IPS-20b (cell line): ENCODE measurements at regions not wholly inside any gene's neighbourhood (a gene's known extent, or its start where the extent isn't known, plus 50 kb on each side); places are given as distances from the start of the nearest gene placed in this dataset.
"Not testable (repeated sequence)": the region's sequence is repeated elsewhere in the genome, so short reads cannot be mapped to it uniquely, and the experiment has no call there.

Experiments
- H3K27ac ChIP-seq: one replicate; pipeline ENCODE4 v1.5.1; 2013; ENCODE audit warnings: low read length
- H3K27me3 ChIP-seq: 2 replicates; pipeline ENCODE4 v1.6.1; 2013; ENCODE audit warnings: mild to moderate bottlenecking, low read length, inconsistent platforms; ENCODE audit not compliant: insufficient read depth
- H3K36me3 ChIP-seq: 2 replicates; pipeline ENCODE4 v1.6.1; 2013; ENCODE audit warnings: low read depth, mild to moderate bottlenecking, inconsistent platforms, low read length, moderate library complexity; ENCODE audit not compliant: insufficient read depth
- H3K4me1 ChIP-seq: 2 replicates; pipeline ENCODE4 v1.6.1; 2013; ENCODE audit warnings: mild to moderate bottlenecking, control low read depth, inconsistent platforms, low read length, moderate library complexity; ENCODE audit not compliant: insufficient read depth
- H3K4me3 ChIP-seq: 2 replicates; pipeline ENCODE4 v1.5.1; 2013; ENCODE audit warnings: mild to moderate bottlenecking, low read length, inconsistent platforms
- H3K9ac ChIP-seq: 2 replicates; pipeline ENCODE4 v1.6.1; 2013; ENCODE audit warnings: low read depth, mild to moderate bottlenecking, inconsistent platforms, low read length, moderate library complexity
- H3K9me3 ChIP-seq: 2 replicates; pipeline ENCODE4 v1.6.1; 2013; ENCODE audit warnings: mild to moderate bottlenecking, low read depth, low read length, inconsistent platforms; ENCODE audit not compliant: insufficient read depth

- no peak overlapping the region for H3K4me3 ChIP-seq
- H3K9me3 ChIP-seq, result no peaks in the 10 kb centered on the region
- H3K36me3 ChIP-seq, result no peaks in the 10 kb centered on the region
- H3K9ac ChIP-seq, result no peak overlapping the region
- no peak overlapping the region for H3K27ac ChIP-seq
- no peaks in the 10 kb centered on the region for H3K27me3 ChIP-seq
- H3K4me1 ChIP-seq, result no peaks in the 10 kb centered on the region
Measured at GRCh38 chr21:34278451-34278850, 85.4 kb upstream of the KCNE2 start.

DNA sequence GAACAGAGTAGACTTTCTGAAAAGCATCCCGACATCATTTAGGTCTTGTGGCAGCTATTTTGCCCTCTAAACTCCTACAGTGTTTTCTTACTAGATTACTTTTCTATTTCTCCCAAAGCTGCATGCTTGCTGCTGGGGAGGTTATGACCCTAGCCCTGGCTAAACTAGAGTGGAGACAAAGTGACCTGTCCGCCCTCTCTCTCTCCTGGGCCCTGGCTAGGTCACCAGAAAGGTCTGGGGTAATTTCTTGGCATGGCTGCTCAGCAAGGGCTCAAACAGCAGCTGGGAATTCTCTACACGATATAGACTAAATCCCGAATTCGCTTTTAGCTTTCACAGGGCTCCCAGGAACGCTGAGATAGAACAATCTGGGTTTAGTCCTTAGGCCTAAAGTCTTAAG lies 84.5 kb upstream of the KCNE2 start:
- no peak overlapping the region for H3K27ac ChIP-seq
- H3K36me3 ChIP-seq, result no peaks in the 10 kb centered on the region
- H3K9ac ChIP-seq, result no peak overlapping the region
- no peaks in the 10 kb centered on the region for H3K9me3 ChIP-seq
- H3K4me1 ChIP-seq, result no peaks in the 10 kb centered on the region
- no peaks in the 10 kb centered on the region for H3K27me3 ChIP-seq
- H3K4me3 ChIP-seq, result no peak overlapping the region

- Histone ChIP-seq H3K4me3 (no peak overlapping the region), H3K9ac (no peak overlapping the region), H3K27me3 (no peaks in the 10 kb centered on the region), H3K4me1 (no peaks in the 10 kb centered on the region), H3K27ac (no peak overlapping the region), H3K36me3 (no peaks in the 10 kb centered on the region), H3K9me3 (no peaks in the 10 kb centered on the region)
Measured at GRCh38 chr21:34279883-34280282, 83.9 kb upstream of the KCNE2 start.

GRCh38 chr21:34280389-34280795 lies 83.4 kb upstream of the KCNE2 start:
- Histone ChIP-seq H3K4me1 (no peaks in the 10 kb centered on the region), H3K36me3 (no peaks in the 10 kb centered on the region), H3K4me3 (no peak overlapping the region), H3K27me3 (no peaks in the 10 kb centered on the region), H3K9me3 (no peaks in the 10 kb centered on the region), H3K9ac (no peak overlapping the region), H3K27ac (no peak overlapping the region)

GRCh38 chr21:34280959-34281358 lies 82.8 kb upstream of the KCNE2 start:
- H3K4me1 ChIP-seq, result no peaks in the 10 kb centered on the region
- H3K36me3 ChIP-seq, result no peaks in the 10 kb centered on the region
- no peaks in the 10 kb centered on the region for H3K27me3 ChIP-seq
- no peak overlapping the region for H3K9ac ChIP-seq
- no peaks in the 10 kb centered on the region for H3K9me3 ChIP-seq
- H3K4me3 ChIP-seq, result no peak overlapping the region
- H3K27ac ChIP-seq, result no peak overlapping the region

DNA sequence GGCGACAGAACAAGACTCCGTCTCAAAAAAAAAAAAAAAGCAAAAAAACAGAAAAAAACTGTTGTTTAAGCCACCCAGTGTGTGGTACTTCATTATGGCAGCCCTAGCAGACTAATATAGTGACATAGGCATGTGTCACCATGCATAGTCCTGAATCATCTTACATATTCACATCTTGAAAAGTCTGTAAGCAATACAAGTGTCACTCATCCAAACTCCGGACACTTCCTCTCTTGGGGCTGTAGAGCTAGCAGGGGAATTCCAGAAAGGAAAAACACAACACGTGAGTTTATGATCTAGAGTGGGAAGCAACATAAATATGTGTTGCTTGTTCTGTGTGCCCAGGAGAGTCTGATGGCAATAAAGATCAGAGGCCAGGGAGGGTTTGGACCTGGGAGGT lies 81.6 kb upstream of the KCNE2 start:
- H3K27me3 ChIP-seq, result no peaks in the 10 kb centered on the region
- no peaks in the 10 kb centered on the region for H3K4me1 ChIP-seq
- peaks cover 5% of the 10 kb centered on the region; the same call in 1 of the 2 replicates for H3K9me3 ChIP-seq

GRCh38 chr21:34284666-34285065 lies 79.1 kb upstream of the KCNE2 start:
- no peak overlapping the region for H3K27ac ChIP-seq
- no peaks in the 10 kb centered on the region for H3K27me3 ChIP-seq
- H3K4me1 ChIP-seq, result no peaks in the 10 kb centered on the region
- H3K9ac ChIP-seq, result no peak overlapping the region
- H3K4me3 ChIP-seq, result no peak overlapping the region
- H3K36me3 ChIP-seq, result no peaks in the 10 kb centered on the region
- peaks cover 19% of the 10 kb centered on the region for H3K9me3 ChIP-seq

More for the DNA sequence above, 81.6 kb upstream of the KCNE2 start:
- H3K4me3 ChIP-seq, result no peak overlapping the region
- no peak overlapping the region for H3K9ac ChIP-seq
- no peaks in the 10 kb centered on the region for H3K36me3 ChIP-seq
- H3K27ac ChIP-seq, result no peak overlapping the region

DNA sequence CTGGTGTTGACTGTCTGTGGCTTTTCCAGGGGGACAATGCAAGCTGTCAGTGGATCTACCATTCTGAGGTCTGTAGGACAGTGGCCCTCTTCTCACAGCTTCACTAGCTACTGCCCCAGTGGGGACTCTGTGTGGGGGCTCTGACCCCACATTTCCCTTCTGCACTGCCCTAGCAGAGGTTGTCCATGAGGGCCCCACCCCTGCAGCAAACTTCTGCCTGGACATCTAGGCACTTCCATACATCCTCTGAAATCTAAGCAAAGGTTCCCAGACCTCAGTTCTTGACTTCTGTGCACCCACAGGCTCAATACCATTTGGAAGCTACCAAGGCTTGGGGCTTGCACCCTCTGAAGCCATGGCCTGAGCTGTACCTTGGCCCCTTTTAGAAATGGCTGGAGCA lies 75.8 kb upstream of the KCNE2 start:
- not testable (repeated sequence) for H3K9ac ChIP-seq, H3K27me3 ChIP-seq, H3K4me3 ChIP-seq, H3K4me1 ChIP-seq, H3K27ac ChIP-seq, H3K36me3 ChIP-seq
- H3K9me3 ChIP-seq, result peaks cover 19% of the 10 kb centered on the region

- Histone ChIP-seq H3K36me3 (no peaks in the 10 kb centered on the region), H3K27ac (no peak overlapping the region), H3K4me3 (no peak overlapping the region), H3K9ac (no peak overlapping the region), H3K4me1 (no peaks in the 10 kb centered on the region), H3K27me3 (no peaks in the 10 kb centered on the region), H3K9me3 (peaks cover 19% of the 10 kb centered on the region)
Measured at GRCh38 chr21:34289856-34290255, 74.0 kb upstream of the KCNE2 start.

DNA sequence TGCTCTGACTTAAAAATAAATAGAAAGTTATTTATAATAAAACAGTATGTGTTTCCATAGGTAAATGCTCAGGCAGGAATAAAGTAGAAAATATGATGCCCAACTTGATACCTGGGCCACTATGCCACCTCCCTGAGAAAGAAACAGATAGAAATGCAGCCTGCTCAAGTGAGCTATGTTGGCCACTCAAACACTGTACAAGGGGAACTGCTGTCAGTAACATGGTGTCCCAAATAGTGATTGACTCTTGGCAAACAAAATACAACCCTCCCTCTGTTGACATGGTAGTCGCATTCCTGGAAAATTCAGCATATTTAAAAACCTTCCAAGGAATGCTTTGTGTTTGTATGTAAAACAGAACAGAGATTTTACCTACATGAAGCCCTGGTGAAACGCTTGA lies 66.9 kb upstream of the KCNE2 start:
- Histone ChIP-seq H3K4me1 (no peaks in the 10 kb centered on the region), H3K27me3 (no peaks in the 10 kb centered on the region), H3K36me3 (no peaks in the 10 kb centered on the region), H3K9me3 (no peaks in the 10 kb centered on the region), H3K9ac (no peak overlapping the region), H3K4me3 (no peak overlapping the region), H3K27ac (no peak overlapping the region)

DNA sequence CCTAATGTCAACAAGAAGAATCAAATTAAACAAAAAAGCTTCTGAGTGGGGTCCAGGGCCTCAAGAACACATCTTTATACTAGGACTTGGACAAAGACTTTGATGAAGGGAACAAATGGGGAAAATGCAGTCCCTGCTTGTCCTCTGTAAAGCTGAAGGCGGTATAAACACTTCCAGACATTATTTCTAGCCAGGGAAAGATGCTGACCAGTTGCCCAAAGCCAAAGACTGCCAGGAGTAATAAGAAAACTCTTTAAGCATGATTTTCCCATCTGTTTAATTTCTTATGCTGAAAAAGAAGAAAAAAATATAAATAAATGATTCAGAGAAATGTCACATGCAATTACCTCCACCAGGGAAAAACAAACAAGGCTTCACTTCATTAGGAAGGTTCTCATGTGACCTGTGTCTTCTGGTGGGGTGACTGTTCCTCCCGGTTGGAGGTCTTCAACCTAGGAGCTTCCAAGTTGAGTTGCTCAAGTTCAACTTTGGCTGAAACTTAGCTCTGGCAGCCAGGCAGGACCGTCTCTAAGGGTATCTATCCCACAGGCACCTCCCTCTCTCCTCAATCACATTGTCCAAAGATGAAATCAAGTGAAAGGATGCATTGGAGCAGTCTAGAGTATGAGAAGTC lies 65.2 kb upstream of the KCNE2 start:
- no peaks in the 10 kb centered on the region for H3K4me1 ChIP-seq
- no peaks in the 10 kb centered on the region for H3K36me3 ChIP-seq
- H3K9me3 ChIP-seq, result no peaks in the 10 kb centered on the region
- no peak overlapping the region for H3K4me3 ChIP-seq
- no peak overlapping the region for H3K27ac ChIP-seq
- H3K27me3 ChIP-seq, result no peaks in the 10 kb centered on the region
- no peak overlapping the region for H3K9ac ChIP-seq

DNA sequence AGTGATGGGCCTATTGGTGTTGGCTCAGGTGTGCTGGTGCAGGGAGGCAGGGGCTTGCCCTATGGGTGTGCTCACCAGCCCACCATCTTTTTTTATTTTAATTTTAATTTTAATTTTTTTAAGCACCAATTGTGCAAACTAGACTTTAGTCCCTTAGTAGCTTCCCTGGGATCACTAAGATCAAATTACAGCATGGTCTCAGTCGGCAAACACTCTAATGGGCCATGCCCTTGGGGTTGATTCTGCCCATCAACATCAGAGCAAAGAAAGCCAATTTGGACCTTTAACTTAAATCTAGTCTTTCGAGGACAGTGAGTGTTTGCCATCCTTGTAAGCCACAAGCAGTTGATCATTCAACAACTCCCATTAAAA lies 64.7 kb upstream of the KCNE2 start:
- Histone ChIP-seq H3K4me1 (no peaks in the 10 kb centered on the region), H3K27ac (no peak overlapping the region), H3K4me3 (no peak overlapping the region), H3K27me3 (no peaks in the 10 kb centered on the region), H3K9ac (no peak overlapping the region), H3K9me3 (no peaks in the 10 kb centered on the region), H3K36me3 (no peaks in the 10 kb centered on the region)
